CD4-positive, CD25-positive, alpha-beta regulatory T cell (primary cell): ENCODE measurements at regions not wholly inside any gene's neighbourhood (a gene's known extent, or its start where the extent isn't known, plus 50 kb on each side); places are given as distances from the start of the nearest gene placed in this dataset.

Experiments
- ATAC-seq, 2 donors: fragments of 150-1000 bp; cut with Tn5 transposase; one replicate each; pipeline ENCODE4 v1.10.0; 2021; ENCODE audit warnings: low read depth in 2 of 2, moderate number of reproducible peaks in 2 of 2, moderate library complexity in 1 of 2
- DNase-seq, 3 donors: peaks; one replicate each; pipeline versions ENCODE4 v3.0.0 to v3.0.0-alpha.2; 2012 to 2022; ENCODE audit warnings: mixed read lengths in 1 of 3
- H3K27ac ChIP-seq: one replicate; pipeline ENCODE4 v1.7.0; 2013; ENCODE audit warnings: mild to moderate bottlenecking, low read length; ENCODE audit not compliant: insufficient read depth, poor library complexity, severe bottlenecking
- H3K27me3 ChIP-seq: one replicate; pipeline ENCODE4 v1.7.0; 2013; ENCODE audit warnings: low read length; ENCODE audit not compliant: control insufficient read depth, insufficient read depth
- H3K36me3 ChIP-seq: one replicate; pipeline ENCODE4 v1.7.0; 2013; ENCODE audit warnings: mild to moderate bottlenecking, low read length, moderate library complexity; ENCODE audit not compliant: control insufficient read depth, insufficient read depth
- H3K4me1 ChIP-seq: 2 replicates; pipeline ENCODE4 v1.7.0; 2013; ENCODE audit warnings: mild to moderate bottlenecking, low read length; ENCODE audit not compliant: insufficient read depth, control insufficient read depth, poor library complexity, severe bottlenecking
- H3K4me3 ChIP-seq: one replicate; pipeline ENCODE4 v1.7.0; 2013; ENCODE audit warnings: low read depth, mild to moderate bottlenecking, low read length, moderate library complexity
- H3K9me3 ChIP-seq, 2 experiments: 1 replicate in 1 of 2; 2 replicates in 1 of 2; pipeline ENCODE4 v1.7.0; 2013; ENCODE audit warnings: low read length in 2 of 2, mild to moderate bottlenecking in 1 of 2, moderate library complexity in 1 of 2; ENCODE audit not compliant: control insufficient read depth in 2 of 2
- H3K27ac Mint-ChIP-seq, 3 donors: one replicate each; pipeline ENCODE4 v1.8.0; 2020 to 2022; ENCODE audit warnings: mild to moderate bottlenecking in 3 of 3, mixed read lengths in 3 of 3, moderate library complexity in 2 of 3
- H3K27me3 Mint-ChIP-seq: one replicate; pipeline ENCODE4 v1.8.0; 2022; ENCODE audit warnings: mild to moderate bottlenecking, mixed read lengths
- H3K36me3 Mint-ChIP-seq: one replicate; pipeline ENCODE4 v1.8.0; 2020; ENCODE audit warnings: mixed read lengths
- H3K4me1 Mint-ChIP-seq, 4 donors: one replicate each; pipeline ENCODE4 v1.8.0; 2020 to 2022; ENCODE audit warnings: mixed read lengths in 4 of 4, mild to moderate bottlenecking in 1 of 4
- H3K4me3 Mint-ChIP-seq, 4 donors: one replicate each; pipeline ENCODE4 v1.8.0; 2020 to 2022; ENCODE audit warnings: mild to moderate bottlenecking in 4 of 4, mixed read lengths in 4 of 4, moderate library complexity in 3 of 4
- H3K9me3 Mint-ChIP-seq, 7 donors: one replicate each; pipeline ENCODE4 v1.8.0; 2020 to 2022; ENCODE audit warnings: mixed read lengths in 7 of 7, mild to moderate bottlenecking in 3 of 7, moderate library complexity in 2 of 7

DNA sequence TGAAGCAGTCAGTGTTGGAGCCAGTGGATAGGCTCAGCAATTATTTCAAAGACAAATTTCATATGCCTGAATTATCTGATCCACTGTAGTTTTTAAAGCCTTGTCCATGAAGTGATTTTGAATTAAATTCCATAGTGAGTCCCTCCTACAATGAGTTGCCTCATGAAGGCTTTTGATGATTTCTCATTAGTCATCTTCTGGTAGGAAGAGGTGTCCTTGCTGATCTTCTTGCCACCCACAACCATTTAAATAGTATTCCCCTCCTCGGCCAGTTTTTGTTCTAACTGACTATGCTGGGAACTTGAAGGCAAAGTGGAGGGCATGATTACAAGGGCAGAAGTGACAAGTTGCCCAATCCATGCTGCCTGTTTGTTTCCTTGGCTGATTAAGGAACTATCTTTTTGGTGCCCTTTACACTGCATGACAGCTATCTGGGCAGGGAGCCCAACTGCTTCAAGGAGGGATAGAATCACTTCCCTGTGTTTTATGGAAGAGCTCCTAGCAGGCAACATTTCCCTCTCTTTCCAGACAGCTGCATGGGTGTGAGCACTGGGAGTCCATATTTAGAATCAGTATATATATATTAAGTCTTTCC is 617.5 kb downstream of the ZPLD1 start:
- Mint-ChIP-seq H3K27ac (no peak overlapping the region), H3K9me3 (peaks cover 0 to 6% (median 2%) of the 10 kb centered on the region in 7 donors), H3K4me1 (no peaks in the 10 kb centered on the region), H3K36me3 (no peaks in the 10 kb centered on the region), H3K27me3 (no peaks in the 10 kb centered on the region), H3K4me3 (no peak overlapping the region)
- H3K36me3 ChIP-seq = no peaks in the 10 kb centered on the region
- no peak overlapping the region for H3K4me3 ChIP-seq
- ATAC-seq = no peak
- H3K27me3 ChIP-seq = no peaks in the 10 kb centered on the region
- no peak overlapping the region for H3K27ac ChIP-seq
- DNase-seq = no peak
- no peaks in the 10 kb centered on the region for H3K4me1 ChIP-seq
- no peaks in the 10 kb centered on the region for H3K9me3 ChIP-seq

DNA sequence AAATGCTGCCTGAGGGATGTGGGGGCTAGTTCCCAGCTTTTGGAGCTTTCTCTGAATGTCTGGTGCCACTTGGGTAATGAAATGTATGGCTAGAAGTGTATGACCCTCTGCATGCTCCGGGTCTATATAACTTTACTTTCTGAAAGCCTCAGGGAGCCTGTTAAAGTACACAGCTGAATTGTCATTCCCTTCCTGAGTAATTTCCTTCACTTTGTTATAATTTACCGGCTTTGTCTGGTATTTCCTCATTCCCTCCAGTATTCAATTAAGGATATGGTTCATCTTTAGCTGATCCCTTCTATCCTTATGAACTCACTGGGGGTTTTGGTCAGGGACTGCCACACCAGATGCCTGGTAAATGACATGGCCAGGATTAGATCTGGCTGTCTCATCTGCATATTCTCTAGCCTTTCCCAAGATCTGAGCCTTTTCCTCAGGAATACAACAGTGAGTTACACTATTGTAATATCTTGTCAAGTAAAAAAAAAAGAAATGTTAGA is 620.3 kb downstream of the ZPLD1 start:
- Histone ChIP-seq H3K4me3 (no peak overlapping the region), H3K4me1 (no peaks in the 10 kb centered on the region), H3K27me3 (no peaks in the 10 kb centered on the region), H3K27ac (no peak overlapping the region), H3K9me3 (no peaks in the 10 kb centered on the region), H3K36me3 (no peaks in the 10 kb centered on the region)
- Mint-ChIP-seq H3K4me3 (no peak overlapping the region), H3K4me1 (no peaks in the 10 kb centered on the region), H3K27me3 (no peaks in the 10 kb centered on the region), H3K36me3 (no peaks in the 10 kb centered on the region), H3K9me3 (peaks cover 0 to 6% (median 2%) of the 10 kb centered on the region in 7 donors), H3K27ac (no peak overlapping the region)
- ATAC-seq (no peak), DNase-seq (no peak)

DNA sequence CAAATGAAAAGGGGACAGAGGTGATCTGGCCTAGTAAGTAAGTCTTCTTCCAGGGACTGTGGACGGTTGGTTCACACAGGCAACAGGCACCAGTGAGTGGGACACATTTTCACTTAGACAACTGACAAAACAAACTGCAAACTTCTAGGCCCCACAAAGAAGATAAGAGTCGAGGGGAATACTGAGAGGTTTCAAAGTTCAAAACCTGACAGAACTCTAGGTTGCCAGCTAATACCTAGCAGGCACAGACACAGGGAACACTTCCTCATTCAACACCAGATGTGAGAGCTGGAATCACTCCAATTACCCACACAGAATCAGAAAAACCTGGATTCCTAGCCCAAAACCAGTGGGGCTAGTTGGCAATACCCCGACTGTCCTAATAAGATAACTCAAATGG is 621.7 kb downstream of the ZPLD1 start:
- Mint-ChIP-seq H3K4me1 (no peaks in the 10 kb centered on the region), H3K9me3 (peaks cover 0 to 6% (median 2%) of the 10 kb centered on the region in 7 donors), H3K27me3 (no peaks in the 10 kb centered on the region), H3K4me3 (no peak overlapping the region), H3K36me3 (no peaks in the 10 kb centered on the region), H3K27ac (no peak overlapping the region)
- DNase-seq (no peak), ATAC-seq (no peak)
- H3K4me3 ChIP-seq = no peak overlapping the region
- H3K27ac ChIP-seq = no peak overlapping the region
- H3K9me3 ChIP-seq = no peaks in the 10 kb centered on the region
- no peaks in the 10 kb centered on the region for H3K27me3 ChIP-seq
- H3K4me1 ChIP-seq = no peaks in the 10 kb centered on the region
- H3K36me3 ChIP-seq = no peaks in the 10 kb centered on the region

DNA sequence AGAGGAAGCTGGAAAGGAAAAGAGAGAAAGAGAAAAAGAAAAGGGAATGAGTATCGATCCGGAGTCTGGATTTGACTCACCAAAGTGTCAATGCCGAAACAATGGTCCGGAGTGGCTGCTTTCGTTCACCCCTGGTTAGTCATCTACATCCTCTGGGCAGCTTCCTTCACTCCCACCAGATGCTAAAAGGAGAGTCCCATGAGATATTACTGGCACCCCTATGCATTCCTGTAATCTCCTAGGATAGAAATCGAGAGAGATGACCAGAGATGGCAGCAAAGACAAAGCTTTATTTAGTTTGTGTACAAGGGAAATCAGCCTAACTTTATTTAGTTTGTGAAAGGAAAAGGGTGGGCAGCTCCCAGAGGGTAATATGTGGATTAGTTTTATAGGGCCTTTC is 622.2 kb downstream of the ZPLD1 start:
- no peaks in the 10 kb centered on the region for H3K9me3 ChIP-seq
- ATAC-seq = no peak

DNA sequence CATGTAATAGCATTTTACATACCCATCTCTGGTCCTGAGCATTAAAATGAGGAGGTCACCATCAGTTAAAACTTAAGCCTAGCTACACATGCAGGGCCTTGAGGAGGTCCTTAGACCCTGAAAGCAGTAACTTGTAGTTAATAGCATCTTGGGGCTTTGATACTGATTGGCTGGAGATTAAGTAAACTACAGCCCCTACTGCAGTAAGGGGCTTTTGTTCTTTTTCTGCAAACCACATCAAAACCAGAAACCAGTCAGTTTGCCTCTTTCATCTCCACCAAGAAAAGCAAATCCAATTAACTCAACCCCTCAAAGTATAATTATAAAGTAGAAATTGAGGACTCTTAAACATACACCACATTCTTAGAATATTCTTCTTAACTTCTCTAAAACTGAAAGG is 622.7 kb downstream of the ZPLD1 start:
- H3K27me3 Mint-ChIP-seq = no peaks in the 10 kb centered on the region
- ATAC-seq = no peak
- no peak overlapping the region for H3K4me3 Mint-ChIP-seq
- Histone ChIP-seq H3K27ac (no peak overlapping the region), H3K9me3 (no peaks in the 10 kb centered on the region), H3K36me3 (no peaks in the 10 kb centered on the region), H3K4me1 (no peaks in the 10 kb centered on the region), H3K4me3 (no peak overlapping the region), H3K27me3 (no peaks in the 10 kb centered on the region)
- H3K4me1 Mint-ChIP-seq = no peaks in the 10 kb centered on the region
- H3K27ac Mint-ChIP-seq = no peak overlapping the region
- H3K9me3 Mint-ChIP-seq = peaks cover 0 to 6% (median 2%) of the 10 kb centered on the region in 7 donors
- no peaks in the 10 kb centered on the region for H3K36me3 Mint-ChIP-seq
- DNase-seq = no peak

More for the DNA sequence above, 622.2 kb downstream of the ZPLD1 start:
- DNase-seq = no peak
- Mint-ChIP-seq H3K36me3 (no peaks in the 10 kb centered on the region), H3K9me3 (peaks cover 0 to 6% (median 2%) of the 10 kb centered on the region in 7 donors), H3K27ac (no peak overlapping the region), H3K4me3 (no peak overlapping the region), H3K27me3 (no peaks in the 10 kb centered on the region), H3K4me1 (no peaks in the 10 kb centered on the region)
- H3K4me1 ChIP-seq = no peaks in the 10 kb centered on the region
- H3K4me3 ChIP-seq = no peak overlapping the region
- H3K27me3 ChIP-seq = no peaks in the 10 kb centered on the region
- no peak overlapping the region for H3K27ac ChIP-seq
- no peaks in the 10 kb centered on the region for H3K36me3 ChIP-seq

DNA sequence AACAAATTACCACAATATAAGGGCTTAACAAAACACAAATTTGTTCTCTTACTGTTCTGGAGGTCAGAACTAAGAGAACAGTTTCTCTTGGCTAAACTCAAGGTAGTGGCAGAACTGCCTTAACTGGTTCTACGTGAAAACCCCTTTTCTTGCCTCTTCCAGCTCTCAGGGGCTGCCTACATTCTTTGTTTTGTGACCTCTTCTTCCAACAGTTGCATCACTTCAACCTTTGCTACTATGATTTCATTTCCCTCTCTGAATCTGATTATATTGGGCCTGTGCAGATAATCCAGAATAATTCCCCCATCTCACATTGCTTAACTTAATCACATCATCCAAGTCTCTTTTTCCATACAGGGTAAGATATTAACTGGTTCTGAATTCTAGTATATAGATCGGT is 624.6 kb downstream of the ZPLD1 start:
- ATAC-seq (no peak), DNase-seq (no peak)
- H3K4me3 ChIP-seq = no peak overlapping the region
- no peaks in the 10 kb centered on the region for H3K36me3 ChIP-seq
- no peak overlapping the region for H3K27ac ChIP-seq
- Mint-ChIP-seq H3K9me3 (peaks cover 0 to 6% (median 1%) of the 10 kb centered on the region in 7 donors), H3K4me3 (no peak overlapping the region), H3K27ac (no peak overlapping the region), H3K36me3 (no peaks in the 10 kb centered on the region), H3K27me3 (no peaks in the 10 kb centered on the region), H3K4me1 (no peaks in the 10 kb centered on the region)
- H3K4me1 ChIP-seq = no peaks in the 10 kb centered on the region
- no peaks in the 10 kb centered on the region for H3K27me3 ChIP-seq
- no peaks in the 10 kb centered on the region for H3K9me3 ChIP-seq

DNA sequence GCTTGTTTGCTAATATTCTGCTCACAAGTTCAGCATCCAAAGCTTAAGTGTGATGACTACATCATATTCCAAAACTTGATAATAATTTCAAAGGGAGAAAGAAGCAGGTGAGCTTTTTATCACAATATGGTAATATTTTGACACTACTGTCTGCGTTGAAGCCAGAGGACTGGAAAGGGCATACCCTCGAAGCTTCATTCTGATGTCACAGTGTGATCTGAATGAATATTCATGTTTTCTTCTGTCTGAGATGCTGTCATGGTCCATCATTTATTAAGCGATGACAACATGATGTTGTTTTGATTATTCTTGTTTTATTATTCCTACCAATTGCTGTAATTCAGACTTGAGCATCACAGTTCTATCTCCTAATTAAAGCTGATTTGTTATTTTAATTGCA is 625.4 kb downstream of the ZPLD1 start:
- Histone ChIP-seq H3K27me3 (no peaks in the 10 kb centered on the region), H3K9me3 (no peaks in the 10 kb centered on the region), H3K4me1 (no peaks in the 10 kb centered on the region), H3K36me3 (no peaks in the 10 kb centered on the region), H3K4me3 (no peak overlapping the region), H3K27ac (no peak overlapping the region)
- no peaks in the 10 kb centered on the region for H3K27me3 Mint-ChIP-seq
- peaks cover 0 to 6% (median 1%) of the 10 kb centered on the region in 7 donors for H3K9me3 Mint-ChIP-seq
- ATAC-seq (no peak), DNase-seq (no peak)
- no peak overlapping the region for H3K27ac Mint-ChIP-seq
- H3K4me3 Mint-ChIP-seq = no peak overlapping the region
- H3K36me3 Mint-ChIP-seq = no peaks in the 10 kb centered on the region
- H3K4me1 Mint-ChIP-seq = no peaks in the 10 kb centered on the region

DNA sequence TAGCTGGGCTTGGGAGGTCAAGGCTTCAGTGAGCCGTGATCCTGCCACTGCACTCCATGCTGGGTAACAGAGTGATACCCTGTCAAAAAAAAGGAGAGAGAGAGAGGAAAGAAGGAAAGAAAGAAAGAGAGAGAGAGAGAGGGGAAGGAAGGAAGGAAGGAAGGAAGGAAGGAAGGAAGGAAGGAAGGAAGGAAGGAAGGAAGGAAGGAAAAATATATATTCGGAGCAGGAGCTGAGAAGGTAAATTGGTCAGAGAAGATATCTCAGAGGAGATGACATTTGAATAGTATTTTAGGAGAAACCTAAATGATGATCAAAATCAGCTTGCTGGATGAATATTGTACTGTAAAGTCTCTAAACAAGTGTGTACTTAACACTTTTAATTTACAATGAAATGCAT is 633.1 kb downstream of the ZPLD1 start:
- Mint-ChIP-seq H3K4me1 (no peaks in the 10 kb centered on the region), H3K27ac (no peak overlapping the region), H3K4me3 (peak overlapping the region in 1 of 4 donors; percentile 30), H3K27me3 (no peaks in the 10 kb centered on the region), H3K9me3 (peaks cover 0 to 6% (median 0%) of the 10 kb centered on the region in 7 donors), H3K36me3 (no peaks in the 10 kb centered on the region)
- Histone ChIP-seq H3K36me3 (no peaks in the 10 kb centered on the region), H3K4me1 (no peaks in the 10 kb centered on the region), H3K9me3 (no peaks in the 10 kb centered on the region), H3K4me3 (no peak overlapping the region), H3K27ac (no peak overlapping the region), H3K27me3 (no peaks in the 10 kb centered on the region)
- no peak for ATAC-seq
- DNase-seq = no peak
